HCT116 (cell line): ENCODE measurements at regions not wholly inside any gene's neighbourhood (a gene's known extent, or its start where the extent isn't known, plus 50 kb on each side); places are given as distances from the start of the nearest gene placed in this dataset.

Experiments
- ATAC-seq: fragments of 200-7000 bp; cut with Tn5 transposase; 2 replicates; pipeline ENCODE4 v1.9.1; 2020; ENCODE audit warnings: mild to moderate bottlenecking, moderate library complexity
- BruUV-seq: library from RNA; stranded (reverse); fragments of 400-500 nt; replicated peaks from 2 replicates; lab custom pipeline; 2021; lab: Mats Ljungman, UMichigan
- CTCF ChIA-PET: fragments of 300-600 bp; sonication (Branson Sonifier 250); formaldehyde crosslinking; loops from one replicate; lab custom pipeline; 2021; ENCODE audit warnings: antibody characterized with exemption; lab: Charles Lee
- POLR2A ChIA-PET: fragments of 300-600, 350-600 bp; sonication (Branson Sonifier 250); formaldehyde crosslinking; loops from one replicate; lab custom pipeline; 2021; ENCODE audit warnings: antibody characterized with exemption; lab: Charles Lee
- RAD21 ChIA-PET, 2 experiments: fragments of 300-600 bp; sonication (Branson Sonifier 250); formaldehyde crosslinking; loops; one replicate each; lab custom pipeline; 2023; ENCODE audit warnings: low total read pairs in 2 of 2; ENCODE audit not compliant: uncharacterized antibody in 2 of 2, unreplicated experiment in 2 of 2, low non-redundant PET in 1 of 2; lab: Charles Lee
- DNase-seq: peaks from one replicate; pipeline ENCODE4 v3.0.0-alpha.2; 2010; ENCODE audit warnings: low read depth, low spot score
- H2AFZ ChIP-seq: fragments of 200-600 bp; shearing (Covaris generic), sonication (generic); 2 replicates; pipeline ENCODE4 v1.6.1; 2017; ENCODE audit warnings: low read depth, mixed run types, mixed read lengths, antibody characterized with exemption, low read length; ENCODE audit not compliant: poor library complexity, severe bottlenecking
- H3K27ac ChIP-seq: 2 replicates; pipeline ENCODE4 v1.5.1; 2012; ENCODE audit warnings: low read depth, low read length
- H3K27me3 ChIP-seq: fragments of 200-600 bp; sonication (generic); 2 replicates; pipeline ENCODE4 v1.6.1; 2016; ENCODE audit warnings: mixed run types, low read length, mixed read lengths; ENCODE audit not compliant: insufficient read depth
- H3K36me3 ChIP-seq, 2 experiments: fragments of 200-500 bp in 1 of 2; fragments of 200-600 bp in 1 of 2; sonication (Bioruptor generic) in 1 of 2; sonication (generic) in 1 of 2; 2 replicates each; pipeline versions ENCODE4 v1.5.1 to v1.6.1; 2014 to 2016; ENCODE audit warnings: low read length in 2 of 2, inconsistent platforms in 1 of 2, mixed read lengths in 1 of 2, mixed run types in 1 of 2; ENCODE audit not compliant: insufficient read depth in 2 of 2, control insufficient read depth in 1 of 2
- H3K4me1 ChIP-seq, 2 experiments: fragments of 200-600 bp in 1 of 2; sonication (generic) in 1 of 2; 2 replicates each; pipeline versions ENCODE4 v1.5.1 to v1.6.1; 2012 to 2017; ENCODE audit warnings: low read length in 2 of 2, inconsistent platforms in 1 of 2, mild to moderate bottlenecking in 1 of 2, mixed read lengths in 1 of 2, mixed run types in 1 of 2, moderate library complexity in 1 of 2; ENCODE audit not compliant: insufficient read depth in 2 of 2, control insufficient read depth in 1 of 2
- H3K4me2 ChIP-seq: fragments of 200-600 bp; sonication (generic); 2 replicates; pipeline ENCODE4 v1.6.1; 2017; ENCODE audit warnings: mixed run types, low read length, mixed read lengths
- H3K4me3 ChIP-seq, 2 experiments: fragments of 200-600 bp in 1 of 2; sonication (generic) in 1 of 2; replicated peaks in 1 of 2; 2 replicates each; pipeline ENCODE4 v1.5.1; 2011 to 2016; ENCODE audit warnings: low read length in 2 of 2, control low read depth in 1 of 2, low read depth in 1 of 2, mild to moderate bottlenecking in 1 of 2, mixed read lengths in 1 of 2, mixed run types in 1 of 2
- H3K79me2 ChIP-seq: fragments of 200-600 bp; sonication (generic); 2 replicates; pipeline ENCODE4 v1.6.1; 2017; ENCODE audit warnings: mild to moderate bottlenecking, mixed run types, low read length, moderate library complexity, mixed read lengths; ENCODE audit not compliant: insufficient read depth
- H3K9ac ChIP-seq: fragments of 200-600 bp; sonication (generic); 2 replicates; pipeline ENCODE4 v1.6.1; 2016; ENCODE audit warnings: low read length, mixed read lengths
- H3K9me2 ChIP-seq: fragments of 200-600 bp; sonication (generic), shearing (Covaris generic); 2 replicates; pipeline ENCODE4 v1.6.1; 2017; ENCODE audit warnings: mixed run types, mild to moderate bottlenecking, moderate library complexity; ENCODE audit not compliant: insufficient read depth
- H3K9me3 ChIP-seq, 2 experiments: fragments of 200-500 bp in 1 of 2; fragments of 200-600 bp in 1 of 2; sonication (Bioruptor generic) in 1 of 2; sonication (generic) in 1 of 2; 2 replicates each; pipeline ENCODE4 v1.6.1; 2014 to 2017; ENCODE audit warnings: low read length in 2 of 2, mixed read lengths in 2 of 2, inconsistent platforms in 1 of 2, low read depth in 1 of 2, mild to moderate bottlenecking in 1 of 2, mixed run types in 1 of 2, moderate library complexity in 1 of 2; ENCODE audit not compliant: control insufficient read depth in 1 of 2, insufficient read depth in 1 of 2
- H4K20me1 ChIP-seq: fragments of 200-600 bp; sonication (generic), shearing (Covaris generic); 2 replicates; pipeline ENCODE4 v1.6.1; 2017; ENCODE audit warnings: mixed run types, mild to moderate bottlenecking, moderate library complexity; ENCODE audit not compliant: insufficient read depth
- CEBPB ChIP-seq: IDR thresholded peaks from 2 replicates; pipeline ENCODE4 v1.6.1; 2012; ENCODE audit warnings: low read depth
- CTCF ChIP-seq, 3 experiments: fragments of 200-600 bp in 1 of 3; sonication (generic) in 1 of 3; IDR thresholded peaks in 2 of 3; conservative IDR thresholded peaks in 1 of 3; 2 replicates each; pipeline ENCODE4 v1.5.1; 2012 to 2017; ENCODE audit warnings: low read depth in 2 of 3, low read length in 2 of 3, antibody characterized with exemption in 1 of 3, borderline replicate concordance in 1 of 3, control low read depth in 1 of 3, mild to moderate bottlenecking in 1 of 3, mixed read lengths in 1 of 3, mixed run types in 1 of 3, moderate library complexity in 1 of 3; ENCODE audit not compliant: insufficient read depth in 1 of 3
- EGR1 ChIP-seq: IDR thresholded peaks from 2 replicates; pipeline ENCODE4 v1.6.1; 2012; ENCODE audit warnings: low read depth
- ELF1 ChIP-seq: IDR thresholded peaks from 2 replicates; pipeline ENCODE4 v1.6.1; 2012; ENCODE audit warnings: low read depth, borderline replicate concordance
- EZH2 ChIP-seq: fragments of 200-600 bp; sonication (generic); IDR thresholded peaks from 2 replicates; pipeline ENCODE4 v1.6.1; 2017; ENCODE audit warnings: antibody characterized with exemption, mixed run types
- MAX ChIP-seq: IDR thresholded peaks from 2 replicates; pipeline ENCODE4 v1.6.1; 2012
- POLR2AphosphoS5 ChIP-seq: IDR thresholded peaks from 2 replicates; pipeline ENCODE4 v1.6.1; 2011; ENCODE audit warnings: mild to moderate bottlenecking, low read depth, low read length, moderate library complexity
- REST ChIP-seq: IDR thresholded peaks from 2 replicates; pipeline ENCODE4 v1.6.1; 2012; ENCODE audit warnings: low read depth
- SRF ChIP-seq: IDR thresholded peaks from 2 replicates; pipeline ENCODE4 v1.6.1; 2012; ENCODE audit warnings: low read depth
- TCF7L2 ChIP-seq: IDR thresholded peaks from 2 replicates; pipeline ENCODE4 v1.7.0; 2011; ENCODE audit warnings: borderline replicate concordance, inconsistent platforms; ENCODE audit not compliant: insufficient read depth, insufficient read length; ENCODE audit errors: extremely low read depth
- ZBTB33 ChIP-seq: IDR thresholded peaks from 2 replicates; pipeline ENCODE4 v1.6.1; 2011; ENCODE audit warnings: mild to moderate bottlenecking, low read length, moderate library complexity; ENCODE audit not compliant: insufficient replicate concordance; ENCODE audit errors: extremely low read depth
- intact Hi-C: fragments of 100-400 bp; cut with micrococcal nuclease; formaldehyde crosslinking; loops from 2 replicates; pipeline ENCODE4 v1.10.0; 2022

GRCh38 chr1:118504221-118504644 lies 319.2 kb upstream of the SPAG17 start:
- Histone ChIP-seq H2AFZ (no peak overlapping the region), H3K27me3 (no peaks in the 10 kb centered on the region), H3K79me2 (no peaks in the 10 kb centered on the region), H3K9me3 (no peaks in the 10 kb centered on the region; a peak in 1 of 4 replicates), H4K20me1 (no peaks in the 10 kb centered on the region), H3K9me2 (no peaks in the 10 kb centered on the region), H3K4me2 (no peak overlapping the region), H3K9ac (no peak overlapping the region)
- BruUV-seq, result no TSS peak
- DNase-seq, result no peak
- POLR2A ChIA-PET, result no interaction called here
- ATAC-seq, result no peak
- TF ChIP-seq TCF7L2, result no peak
- TF ChIP-seq, all 23 proteins: peak for 0
- H3K36me3 ChIP-seq, result no peaks in the 10 kb centered on the region
- ChIA-PET RAD21 (no interaction called here), CTCF (no interaction called here)
- intact Hi-C loops, result no loop called here
- no peaks in the 10 kb centered on the region for H3K4me1 ChIP-seq
- H3K27ac ChIP-seq, result no peak overlapping the region
- no peak overlapping the region for H3K4me3 ChIP-seq

GRCh38 chr1:118503752-118504151 lies 318.7 kb upstream of the SPAG17 start:
- POLR2A ChIA-PET, result no interaction called here
- Histone ChIP-seq H4K20me1 (no peaks in the 10 kb centered on the region), H3K9me2 (no peaks in the 10 kb centered on the region), H3K27me3 (no peaks in the 10 kb centered on the region)
- TF ChIP-seq REST (no peak), ZBTB33 (no peak), EGR1 (no peak), MAX (no peak), CEBPB (no peak), ELF1 (no peak), POLR2AphosphoS5 (no peak), EZH2 (no peak), TCF7L2 (no peak), CTCF (IDR thresholded peaks at IDR 0.05 in 2 of 3, conservative IDR thresholded peaks at IDR 0.05 in 1 of 3; ENCODE audit: borderline replicate concordance in 1 of 3, insufficient read depth in 1 of 3, low read depth in 2 of 3, low read length in 2 of 3) (no peak), SRF (no peak)
- TF ChIP-seq, all 23 proteins: peak for 0
- Histone ChIP-seq H3K27ac (no peak overlapping the region), H3K4me3 (no peak overlapping the region), H3K4me2 (no peak overlapping the region), H3K79me2 (no peaks in the 10 kb centered on the region), H3K9ac (no peak overlapping the region), H3K36me3 (no peaks in the 10 kb centered on the region), H3K9me3 (no peaks in the 10 kb centered on the region; a peak in 1 of 4 replicates), H2AFZ (no peak overlapping the region), H3K4me1 (no peaks in the 10 kb centered on the region)
- DNase-seq (no peak), ATAC-seq (no peak)
- ChIA-PET CTCF (no interaction called here), RAD21 (no interaction called here)
- BruUV-seq, result no TSS peak
- intact Hi-C loops, result no loop called here
